Spleen (tissue), 11 donors: ENCODE measurements at regions not wholly inside any gene's neighbourhood (a gene's known extent, or its start where the extent isn't known, plus 50 kb on each side); places are given as distances from the start of the nearest gene placed in this dataset.
"Not testable (repeated sequence)": the region's sequence is repeated elsewhere in the genome, so short reads cannot be mapped to it uniquely, and the experiment has no call there.

ENCODE experiments used
- DNase-seq: peaks from one replicate; pipeline ENCODE4 v3.0.0-alpha.2; 2020
- H3K27ac ChIP-seq, 8 donors: fragments of 200-600 bp; sonication (generic) in 7 of 8; 1 replicate in 4 of 8; 2 replicates in 4 of 8; pipeline versions ENCODE4 v1.5.0 to v1.8.0; 2016 to 2021; ENCODE audit warnings: inconsistent platforms in 4 of 8, mild to moderate bottlenecking in 4 of 8, moderate library complexity in 1 of 8
- H3K27me3 ChIP-seq, 7 donors: fragments of 200-600 bp; sonication (generic) in 6 of 7; replicated peaks in 1 of 7; 1 replicate in 4 of 7; 2 replicates in 3 of 7; pipeline versions ENCODE4 v1.5.0 to v1.8.0; 2016 to 2021; ENCODE audit warnings: inconsistent platforms in 3 of 7, mild to moderate bottlenecking in 1 of 7
- H3K36me3 ChIP-seq, 6 donors: fragments of 200-600 bp; sonication (generic) in 5 of 6; 1 replicate in 4 of 6; 2 replicates in 2 of 6; pipeline versions ENCODE4 v1.5.0 to v1.8.0; 2016 to 2021; ENCODE audit warnings: inconsistent platforms in 2 of 6
- H3K4me1 ChIP-seq, 6 donors: fragments of 200-600 bp; sonication (generic) in 5 of 6; 1 replicate in 3 of 6; 2 replicates in 3 of 6; pipeline versions ENCODE4 v1.5.0 to v1.8.0; 2016 to 2021; ENCODE audit warnings: inconsistent platforms in 3 of 6
- H3K4me3 ChIP-seq, 8 donors: fragments of 200-600 bp; sonication (generic) in 7 of 8; 1 replicate in 4 of 8; 2 replicates in 4 of 8; pipeline versions ENCODE4 v1.5.0 to v1.8.0; 2016 to 2021; ENCODE audit warnings: inconsistent platforms in 4 of 8, mild to moderate bottlenecking in 4 of 8, moderate library complexity in 2 of 8
- H3K9me3 ChIP-seq, 8 donors: fragments of 200-600 bp; sonication (generic) in 7 of 8; 1 replicate in 4 of 8; 2 replicates in 4 of 8; pipeline versions ENCODE4 v1.5.0 to v1.8.0; 2016 to 2021; ENCODE audit warnings: inconsistent platforms in 4 of 8
- WGBS, 5 donors: extraction: QIAGEN DNeasy Blood & Tissue Kit in 3 of 5; methylation state at CpG; one replicate each; pipeline versions ENCODE4 v1.1.5 to v1.1.7; 2013 to 2018; 5-methylcytosine and 5-hydroxymethylcytosine counted together
- intact Hi-C: fragments of 100-400 bp; cut with DNase I; formaldehyde crosslinking; loops from one replicate; pipeline ENCODE4 v1.15.0; 2023; ENCODE audit warnings: low total_unique reads
- TF ChIP-seq, protein P1 (sequence below), 11 experiments: fragments of 200-600 bp in 7 of 11; fragments of 450-650 bp in 4 of 11; sonication (generic) in 4 of 11; IDR thresholded peaks in 8 of 11; conservative IDR thresholded peaks in 3 of 11; 1 replicate in 7 of 11; 2 replicates in 4 of 11; pipeline versions ENCODE4 v1.4.0 to v1.8.0; 2016 to 2021; ENCODE audit warnings: antibody characterized with exemption in 11 of 11, inconsistent platforms in 4 of 11, mild to moderate bottlenecking in 1 of 11
- donor health status: healthy with polysubstance abuse.
- donor health status: DM: no; HTN: no; CAD: no; lungs with moderate emphysema.
- donor health status: DM: no; HTN: no; CAD: no.
- donor health status: Bipolar disorder and iron deficiency.
- donor health status: healthy.
- donor health status: DM: no; HTN: no; CAD: no.
- donor health status: DM: yes; HTN: yes; CAD: no.

DNA sequence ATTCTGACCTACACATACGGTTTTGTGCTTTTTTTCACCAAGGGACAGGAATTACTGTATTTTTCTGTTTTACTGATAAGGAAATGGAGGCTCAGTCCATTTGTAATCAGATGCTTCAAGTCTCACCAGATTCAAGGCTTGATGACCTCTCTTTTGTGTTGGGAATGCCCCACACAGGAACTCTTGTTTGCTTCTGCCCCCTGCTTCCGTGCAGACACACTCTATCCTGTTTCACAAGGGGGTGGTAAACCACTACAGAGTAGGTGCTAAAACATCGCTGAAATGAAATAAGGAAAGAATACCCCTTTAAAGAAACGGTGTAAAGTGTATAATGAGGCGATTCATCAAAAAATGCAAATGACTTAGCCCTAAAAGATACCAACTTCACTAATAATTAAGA lies 72.9 kb downstream of the PROP1 start:
- H3K27me3 ChIP-seq, H3K9me3 ChIP-seq, DNase-seq, H3K36me3 ChIP-seq, H3K27ac ChIP-seq, H3K4me3 ChIP-seq, intact Hi-C loops, H3K4me1 ChIP-seq: not testable (repeated sequence)
- 14 to 39% (median 23%) methylated on average over 2 to 4 of the region's 5 CpGs for WGBS, 5 donors

DNA sequence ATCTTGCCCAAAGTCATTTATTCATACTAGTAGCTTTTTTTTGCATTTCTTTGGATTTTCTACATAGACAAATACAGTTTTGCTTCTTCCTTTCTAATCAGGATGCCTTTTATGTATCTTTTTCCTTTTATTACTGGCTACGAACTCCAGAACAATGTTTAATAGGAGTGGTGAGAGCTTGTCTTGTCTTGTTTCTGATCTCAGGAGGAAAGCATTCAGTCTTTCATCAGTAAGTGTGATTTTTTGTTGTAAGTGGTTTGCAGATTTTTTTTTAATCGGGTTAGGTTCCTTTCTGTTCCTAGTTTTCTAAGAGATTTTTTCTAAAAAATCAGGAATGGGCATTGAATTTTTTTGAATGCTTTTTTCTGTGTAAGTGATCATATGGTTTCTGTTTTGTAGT lies 86.8 kb downstream of the PROP1 start:
- H3K27me3 ChIP-seq, intact Hi-C loops, H3K4me3 ChIP-seq, H3K27ac ChIP-seq, H3K9me3 ChIP-seq, DNase-seq, H3K36me3 ChIP-seq, H3K4me1 ChIP-seq: not testable (repeated sequence)
- 86 to 100% (median 91%) methylated on average over 2 of the region's 2 CpGs for WGBS, 5 donors

DNA sequence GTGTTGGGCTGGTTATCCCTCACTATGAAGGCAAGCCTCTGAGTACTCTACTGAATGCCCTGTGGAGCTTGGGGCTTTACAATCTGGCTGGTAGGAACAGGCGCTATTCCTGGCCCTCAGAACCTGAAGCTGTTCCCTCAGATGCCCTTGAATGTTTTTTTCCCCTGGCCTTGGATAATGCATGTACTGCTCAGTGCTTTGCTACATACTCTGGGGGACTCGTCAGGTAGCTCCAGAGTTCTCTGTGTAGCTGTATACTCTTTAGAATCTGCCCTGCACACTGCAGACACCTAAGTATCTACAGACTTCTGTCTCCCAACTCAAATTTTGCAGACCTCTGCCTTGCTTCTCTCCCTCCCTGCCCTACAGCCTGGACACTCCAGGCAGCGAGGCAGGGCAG lies 93.2 kb downstream of the PROP1 start:
- WGBS, 5 donors: 86 to 100% (median 93%) methylated on average over 1 to 2 of the region's 3 CpGs; no CpG with 5 or more reads in 1 of the 5 donors

DNA sequence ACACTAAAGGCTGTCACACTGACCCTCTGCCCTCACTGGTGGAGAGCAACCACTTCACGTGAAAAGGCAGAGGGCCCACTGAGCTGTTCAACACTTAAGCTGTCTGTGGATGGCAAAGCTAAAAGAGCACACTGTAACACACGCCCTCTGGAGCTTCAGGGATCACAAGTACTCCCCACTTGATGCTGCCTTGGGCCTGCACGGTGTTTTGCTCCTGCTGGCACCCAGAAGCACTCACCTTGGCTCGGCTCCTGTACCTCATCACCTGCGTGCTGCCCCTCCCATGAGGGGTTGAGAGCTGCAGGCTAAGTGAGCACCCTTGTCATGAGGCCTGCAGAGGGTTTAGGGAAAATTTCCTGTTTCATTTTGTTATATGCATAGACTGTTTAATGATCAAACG lies 96.0 kb downstream of the PROP1 start:
- intact Hi-C loops, H3K4me3 ChIP-seq, H3K9me3 ChIP-seq, H3K36me3 ChIP-seq, H3K27ac ChIP-seq, H3K4me1 ChIP-seq, H3K27me3 ChIP-seq, DNase-seq: not testable (repeated sequence)
- WGBS, 5 donors: 79 to 100% (median 96%) methylated on average over 1 to 4 of the region's 6 CpGs; no CpG with 5 or more reads in 1 of the 5 donors

More for the DNA sequence above, 93.2 kb downstream of the PROP1 start:
- DNase-seq, H3K27ac ChIP-seq, H3K36me3 ChIP-seq, H3K27me3 ChIP-seq, intact Hi-C loops, H3K4me3 ChIP-seq, H3K4me1 ChIP-seq, H3K9me3 ChIP-seq: not testable (repeated sequence)

DNA sequence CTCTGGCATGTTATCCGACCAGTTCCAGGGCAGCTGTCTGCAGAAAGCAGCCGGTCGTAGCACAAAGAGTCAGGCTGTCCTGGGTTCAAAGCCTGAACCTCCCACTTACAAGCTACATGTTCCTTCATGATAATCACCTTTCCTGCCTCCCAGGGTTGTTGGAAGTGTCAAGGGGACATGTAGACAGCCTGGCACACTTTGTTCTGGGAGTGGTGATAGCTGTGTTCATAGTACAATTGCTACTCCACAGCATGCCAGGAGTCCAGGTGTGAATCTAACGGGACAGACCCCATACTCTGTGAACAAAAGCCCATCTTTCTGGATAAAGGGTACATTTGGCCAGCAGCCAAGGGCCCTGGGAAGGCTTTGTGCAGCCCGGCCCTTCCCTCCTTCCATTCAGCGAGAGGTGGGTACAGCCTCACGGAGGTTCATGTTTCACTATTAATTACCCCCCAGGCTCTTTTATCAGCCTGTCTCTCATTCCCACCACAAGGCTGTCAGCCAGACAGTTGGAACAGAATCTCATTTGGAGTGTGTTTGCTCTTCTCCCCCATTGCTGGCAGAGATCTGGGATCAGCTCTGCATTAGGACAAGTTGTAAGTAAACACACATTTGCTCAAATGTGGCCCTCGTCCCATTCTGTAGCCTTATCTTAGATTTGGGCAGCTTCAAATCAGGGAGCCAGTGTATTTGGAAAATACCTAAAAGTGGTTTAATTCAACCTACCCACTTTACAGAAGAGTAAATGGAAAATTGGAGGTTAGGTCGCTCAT lies 101.2 kb downstream of the PROP1 start:
- intact Hi-C loops, H3K4me1 ChIP-seq, H3K27me3 ChIP-seq, H3K4me3 ChIP-seq, H3K9me3 ChIP-seq, H3K27ac ChIP-seq, H3K36me3 ChIP-seq, DNase-seq: not testable (repeated sequence)
- WGBS, 5 donors: 86 to 96% (median 89%) methylated on average over 1 to 3 of the region's 9 CpGs; no CpG with 5 or more reads in 1 of the 5 donors

DNA sequence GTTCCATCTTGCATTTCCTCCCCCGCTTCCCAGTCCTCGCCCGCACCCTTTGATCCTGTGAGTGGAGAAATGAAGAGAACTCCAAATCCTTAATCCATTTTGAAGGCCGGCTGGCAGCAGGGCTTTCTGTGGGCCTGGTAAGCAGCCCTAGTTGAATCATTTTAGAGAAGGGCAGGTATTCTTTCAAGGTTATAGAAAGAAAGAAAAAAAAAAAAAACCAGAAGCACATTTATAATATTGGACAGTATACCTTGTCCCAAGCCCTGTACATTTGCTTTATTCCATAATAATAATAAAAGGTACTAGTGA lies 103.7 kb downstream of the PROP1 start:
- H3K27me3 ChIP-seq: not testable (repeated sequence)

DNA sequence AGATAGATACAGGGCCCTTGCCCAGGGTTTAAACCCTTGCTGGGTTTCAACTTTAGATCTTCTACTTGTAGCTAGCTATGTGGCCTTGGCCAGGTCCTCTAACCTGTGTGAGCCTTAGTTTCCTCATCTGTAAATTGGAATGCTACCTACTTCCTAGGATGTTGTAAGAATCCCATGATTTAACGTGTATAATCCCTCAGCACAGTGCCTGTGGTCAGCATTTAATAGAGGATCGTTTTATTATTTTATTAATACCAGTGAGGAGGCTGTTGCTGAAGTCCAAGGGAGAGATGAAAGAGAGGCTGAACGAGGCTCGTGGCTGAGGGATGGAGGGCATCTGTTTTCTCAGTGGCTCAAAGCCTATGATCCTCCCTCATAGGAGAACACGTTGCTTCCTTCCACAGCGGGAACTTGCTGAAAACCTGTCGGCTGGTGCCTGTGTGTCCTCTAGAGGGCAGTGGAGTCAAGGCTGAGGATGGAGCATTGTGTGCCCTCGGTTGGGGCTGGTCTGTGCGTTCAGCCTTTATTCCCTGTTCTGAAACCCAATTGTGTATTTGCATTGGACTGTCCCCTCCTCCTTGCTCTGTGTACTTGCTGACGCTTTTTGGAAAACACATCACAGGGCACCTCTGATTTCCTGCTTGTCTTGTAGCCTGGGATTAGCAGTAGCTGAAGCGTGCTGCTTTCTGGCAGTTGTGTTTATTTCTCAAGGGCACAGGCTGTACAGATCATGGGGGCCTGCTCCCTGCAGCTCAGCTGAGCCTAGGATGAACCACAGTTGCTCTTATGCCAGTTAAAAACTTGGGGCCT lies 104.3 kb downstream of the PROP1 start:
- DNase-seq, H3K4me3 ChIP-seq, H3K27me3 ChIP-seq, intact Hi-C loops, H3K4me1 ChIP-seq, H3K36me3 ChIP-seq, H3K9me3 ChIP-seq, H3K27ac ChIP-seq: not testable (repeated sequence)
- TF ChIP-seq, protein P1, sequence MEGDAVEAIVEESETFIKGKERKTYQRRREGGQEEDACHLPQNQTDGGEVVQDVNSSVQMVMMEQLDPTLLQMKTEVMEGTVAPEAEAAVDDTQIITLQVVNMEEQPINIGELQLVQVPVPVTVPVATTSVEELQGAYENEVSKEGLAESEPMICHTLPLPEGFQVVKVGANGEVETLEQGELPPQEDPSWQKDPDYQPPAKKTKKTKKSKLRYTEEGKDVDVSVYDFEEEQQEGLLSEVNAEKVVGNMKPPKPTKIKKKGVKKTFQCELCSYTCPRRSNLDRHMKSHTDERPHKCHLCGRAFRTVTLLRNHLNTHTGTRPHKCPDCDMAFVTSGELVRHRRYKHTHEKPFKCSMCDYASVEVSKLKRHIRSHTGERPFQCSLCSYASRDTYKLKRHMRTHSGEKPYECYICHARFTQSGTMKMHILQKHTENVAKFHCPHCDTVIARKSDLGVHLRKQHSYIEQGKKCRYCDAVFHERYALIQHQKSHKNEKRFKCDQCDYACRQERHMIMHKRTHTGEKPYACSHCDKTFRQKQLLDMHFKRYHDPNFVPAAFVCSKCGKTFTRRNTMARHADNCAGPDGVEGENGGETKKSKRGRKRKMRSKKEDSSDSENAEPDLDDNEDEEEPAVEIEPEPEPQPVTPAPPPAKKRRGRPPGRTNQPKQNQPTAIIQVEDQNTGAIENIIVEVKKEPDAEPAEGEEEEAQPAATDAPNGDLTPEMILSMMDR (IDR thresholded peaks at IDR 0.05 in 8 of 11, conservative IDR thresholded peaks at IDR 0.05 in 3 of 11): peak in 6 of 11 experiments; percentile 39 to 69 (median 45)
- 19 to 100% (median 27%) methylated on average over 1 to 5 of the region's 11 CpGs for WGBS, 5 donors

More for the DNA sequence above, 103.7 kb downstream of the PROP1 start:
- H3K9me3 ChIP-seq, H3K27ac ChIP-seq, intact Hi-C loops, H3K4me3 ChIP-seq, H3K4me1 ChIP-seq, DNase-seq, H3K36me3 ChIP-seq: not testable (repeated sequence)
- WGBS, 5 donors: 97 to 99% (median 98%) methylated on average over 4 of the region's 4 CpGs

DNA sequence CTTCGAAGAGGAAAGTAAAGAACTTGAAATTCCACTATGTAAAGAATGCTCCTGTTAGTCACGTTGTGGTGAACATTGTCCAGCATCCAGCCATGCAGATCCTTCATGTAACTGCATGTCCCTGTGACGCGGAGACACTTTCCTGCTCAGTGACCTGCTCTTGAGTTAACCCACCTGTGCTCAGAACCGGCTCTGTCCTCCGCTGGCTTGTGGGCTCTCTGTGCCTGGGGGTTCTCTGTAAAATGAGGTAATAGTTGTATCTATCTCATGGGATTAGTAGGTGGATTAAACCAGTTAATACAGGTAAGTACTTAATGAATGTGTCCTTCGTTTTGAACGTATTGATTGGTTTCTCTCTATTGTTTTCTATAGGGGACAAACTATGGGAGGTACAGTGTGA lies 100.6 kb upstream of the FAM153A start:
- intact Hi-C loops, DNase-seq, H3K4me1 ChIP-seq, H3K27me3 ChIP-seq, H3K9me3 ChIP-seq, H3K4me3 ChIP-seq, H3K27ac ChIP-seq: not testable (repeated sequence)
- 90 to 98% (median 97%) methylated on average over 8 of the region's 8 CpGs for WGBS, 5 donors
- H3K36me3 ChIP-seq: peaks cover 0 to 19% (median 9%) of the 10 kb centered on the region in 6 donors

DNA sequence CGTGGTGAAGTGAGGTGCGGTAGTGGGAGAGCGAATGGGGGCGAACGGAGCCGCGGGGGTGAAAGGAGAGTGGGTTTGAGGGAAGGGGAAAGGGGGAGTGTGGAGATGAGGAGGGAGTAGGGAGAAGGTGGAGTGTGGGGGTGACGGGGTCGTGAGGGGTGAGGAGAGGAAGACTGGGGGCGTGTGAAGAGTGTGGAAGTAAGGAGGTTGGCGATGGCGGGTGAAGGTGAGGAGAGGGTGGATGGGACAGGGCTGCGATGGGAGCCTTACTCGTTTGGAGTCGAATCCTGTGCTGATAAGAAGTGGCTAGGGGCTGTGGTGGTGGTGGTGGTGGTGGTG lies 93.2 kb upstream of the FAM153A start:
- peak overlapping the region in 6 of 8 donors; percentile 37 to 63 (median 43) for H3K4me3 ChIP-seq
- H3K27ac ChIP-seq, H3K27me3 ChIP-seq, H3K9me3 ChIP-seq, intact Hi-C loops, DNase-seq, H3K4me1 ChIP-seq, H3K36me3 ChIP-seq: not testable (repeated sequence)
- 0 to 1% (median 0%) methylated on average over 5 to 7 of the region's 15 CpGs for WGBS, 5 donors
